Upper lobe of left lung (tissue), 4 donors: ENCODE measurements at regions not wholly inside any gene's neighbourhood (a gene's known extent, or its start where the extent isn't known, plus 50 kb on each side); places are given as distances from the start of the nearest gene placed in this dataset.

ENCODE experiments used
- EP300 ChIP-seq, 4 donors: sonication (generic); formaldehyde crosslinking; IDR thresholded peaks; one replicate each; pipeline ENCODE4 v1.5.1; 2017; ENCODE audit warnings: antibody characterized with exemption in 4 of 4, control low read depth in 2 of 4
- POLR2A ChIP-seq, 4 donors: fragments of 450-650 bp; IDR thresholded peaks; one replicate each; pipeline ENCODE4 v1.5.1; 2016 to 2017; ENCODE audit warnings: antibody characterized with exemption in 4 of 4, mild to moderate bottlenecking in 2 of 4
- POLR2AphosphoS5 ChIP-seq, 2 donors: sonication (generic); formaldehyde crosslinking; IDR thresholded peaks; one replicate each; pipeline ENCODE4 v1.5.1; 2017; ENCODE audit warnings: antibody characterized with exemption in 2 of 2
- TF ChIP-seq, protein P1 (sequence below), 6 experiments: fragments of 450-650 bp in 4 of 6; fragments of 200-600 bp in 2 of 6; sonication (generic) in 2 of 6; IDR thresholded peaks; one replicate each; pipeline ENCODE4 v1.5.1; 2016 to 2019; ENCODE audit warnings: antibody characterized with exemption in 6 of 6

DNA sequence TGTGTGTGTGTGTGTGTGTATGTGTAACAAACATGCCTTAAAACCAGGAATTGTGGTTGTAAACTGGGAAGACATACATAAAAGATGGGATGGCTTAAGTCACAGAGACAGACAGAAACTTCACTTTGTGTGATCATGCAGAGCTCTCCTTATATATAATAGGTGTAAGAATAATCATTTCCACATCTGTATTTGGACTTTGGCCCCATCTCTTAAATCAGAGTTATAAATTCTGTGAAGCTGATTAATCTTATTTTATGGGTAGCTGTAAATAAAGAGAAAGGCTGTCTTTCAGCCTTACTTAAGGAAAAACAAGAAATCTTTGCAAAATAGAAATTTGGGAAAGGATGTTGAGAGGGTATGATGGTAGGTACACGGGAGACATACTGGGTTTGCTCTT, 174.6 kb upstream of the PITX2 start:
- TF ChIP-seq, protein P1, sequence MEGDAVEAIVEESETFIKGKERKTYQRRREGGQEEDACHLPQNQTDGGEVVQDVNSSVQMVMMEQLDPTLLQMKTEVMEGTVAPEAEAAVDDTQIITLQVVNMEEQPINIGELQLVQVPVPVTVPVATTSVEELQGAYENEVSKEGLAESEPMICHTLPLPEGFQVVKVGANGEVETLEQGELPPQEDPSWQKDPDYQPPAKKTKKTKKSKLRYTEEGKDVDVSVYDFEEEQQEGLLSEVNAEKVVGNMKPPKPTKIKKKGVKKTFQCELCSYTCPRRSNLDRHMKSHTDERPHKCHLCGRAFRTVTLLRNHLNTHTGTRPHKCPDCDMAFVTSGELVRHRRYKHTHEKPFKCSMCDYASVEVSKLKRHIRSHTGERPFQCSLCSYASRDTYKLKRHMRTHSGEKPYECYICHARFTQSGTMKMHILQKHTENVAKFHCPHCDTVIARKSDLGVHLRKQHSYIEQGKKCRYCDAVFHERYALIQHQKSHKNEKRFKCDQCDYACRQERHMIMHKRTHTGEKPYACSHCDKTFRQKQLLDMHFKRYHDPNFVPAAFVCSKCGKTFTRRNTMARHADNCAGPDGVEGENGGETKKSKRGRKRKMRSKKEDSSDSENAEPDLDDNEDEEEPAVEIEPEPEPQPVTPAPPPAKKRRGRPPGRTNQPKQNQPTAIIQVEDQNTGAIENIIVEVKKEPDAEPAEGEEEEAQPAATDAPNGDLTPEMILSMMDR (IDR thresholded peaks at IDR 0.05) = no peak
- TF ChIP-seq POLR2A (IDR thresholded peaks at IDR 0.05) (no peak), POLR2AphosphoS5 (IDR thresholded peaks at IDR 0.05) (no peak), EP300 (IDR thresholded peaks at IDR 0.05) (no peak)
